ENCODE measurements at regions not wholly inside any gene's neighbourhood (a gene's known extent, or its start where the extent isn't known, plus 50 kb on each side); places are given as distances from the start of the nearest gene placed in this dataset.
A peak's percentile ranks its signal among the peaks of the same experiment; 100 is the strongest.

DNA sequence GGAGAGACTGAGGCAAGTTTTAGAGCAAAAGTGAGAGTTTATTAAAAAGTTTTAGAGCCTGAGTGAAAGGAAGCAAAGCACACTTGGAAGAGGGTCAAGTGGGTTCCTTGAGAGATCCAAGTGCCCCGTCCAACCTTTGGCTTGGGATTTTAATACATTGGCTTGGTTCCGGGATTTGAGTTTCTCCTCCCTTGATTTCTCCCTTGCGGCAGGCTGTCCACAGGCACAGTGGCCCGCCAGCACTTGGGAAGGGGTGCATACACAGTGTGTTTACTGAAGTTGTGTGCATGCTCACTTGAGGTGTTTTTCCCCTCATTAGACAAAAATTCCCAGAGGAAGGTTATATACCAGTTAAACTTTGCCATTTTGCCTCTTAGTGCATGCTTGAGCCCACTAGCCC, 333.5 kb downstream of the PCDH18 start:
- no peak for DNase-seq

DNA sequence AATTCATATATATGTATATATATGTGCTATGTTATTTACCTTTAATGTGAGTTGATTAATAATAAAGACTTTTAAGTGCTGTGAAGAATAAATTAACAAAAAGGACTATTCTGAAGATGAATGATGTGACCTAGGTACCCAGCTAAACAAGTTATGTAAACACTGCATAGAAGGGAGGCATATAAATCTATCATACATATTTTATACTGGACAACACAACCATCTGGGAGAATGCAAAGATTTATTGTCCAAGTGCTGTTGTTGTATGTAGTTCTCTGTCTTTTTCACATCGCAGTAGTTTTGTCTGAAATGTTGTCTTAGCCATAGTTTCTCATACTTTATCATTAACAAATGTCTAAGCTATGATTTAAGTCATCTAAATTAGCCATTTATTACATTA, 337.6 kb downstream of the PCDH18 start:
- no peak for DNase-seq

DNA sequence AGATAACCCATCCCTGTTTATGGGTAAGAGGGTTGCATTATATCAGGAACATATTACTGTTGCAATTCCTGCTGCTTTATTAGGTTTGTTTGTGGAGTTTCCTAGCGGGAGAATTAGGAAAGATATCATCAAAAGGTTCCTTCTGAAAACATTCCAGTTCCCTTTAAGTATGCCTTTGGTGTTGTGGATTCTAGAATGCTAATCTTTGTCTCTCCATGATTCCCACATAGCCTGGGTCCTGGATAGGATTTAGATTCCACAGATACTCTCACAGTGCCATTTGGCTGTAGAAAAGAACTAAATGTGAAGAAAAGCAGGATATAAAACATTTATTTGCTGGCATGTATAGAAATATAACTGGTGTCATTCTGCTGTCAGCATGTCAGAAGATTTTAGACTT, 338.7 kb downstream of the PCDH18 start:
- no peak for DNase-seq

GRCh38 chr4:137181293-137181899, 350.9 kb downstream of the PCDH18 start:
- no peak for DNase-seq

DNA sequence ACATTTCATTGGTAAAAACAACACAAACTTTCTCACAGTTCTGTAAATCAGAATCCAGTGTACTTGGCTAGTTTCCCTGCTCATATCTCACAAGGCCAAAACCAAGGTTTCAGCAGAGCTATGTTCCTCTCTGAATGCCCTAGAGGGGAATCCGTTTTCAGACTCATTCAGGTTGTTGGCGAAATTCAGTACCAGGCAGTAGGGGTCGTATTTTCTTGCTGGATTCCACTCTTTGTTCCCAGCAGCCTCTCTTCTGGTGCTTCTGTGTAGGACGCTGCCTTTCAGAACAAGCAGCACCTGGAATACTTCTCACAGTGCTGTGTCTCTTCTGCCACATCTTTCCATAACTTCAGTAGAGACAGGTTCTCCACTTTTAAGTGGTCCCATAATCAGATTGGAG, 351.9 kb downstream of the PCDH18 start:
- DNase-seq: no peak

DNA sequence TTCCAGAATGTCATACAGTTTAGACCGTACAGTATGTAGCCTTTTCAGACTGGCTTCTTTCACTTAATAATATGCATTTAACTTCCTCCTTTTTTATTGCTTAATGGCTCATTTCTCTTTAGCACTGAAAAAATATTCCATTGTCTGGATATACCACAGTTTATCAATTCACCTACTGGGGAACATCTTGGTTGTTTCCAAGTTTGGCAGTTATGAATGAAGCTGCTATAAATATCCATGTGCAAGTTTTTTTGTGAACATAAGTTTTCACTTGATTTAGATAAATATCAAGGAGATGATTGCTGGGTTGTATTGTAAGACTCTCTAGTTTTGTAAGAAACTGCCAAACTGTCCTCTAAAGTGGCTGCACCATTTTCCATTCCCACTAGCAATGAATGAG, 375.5 kb downstream of the PCDH18 start:
- DNase-seq: no peak

DNA sequence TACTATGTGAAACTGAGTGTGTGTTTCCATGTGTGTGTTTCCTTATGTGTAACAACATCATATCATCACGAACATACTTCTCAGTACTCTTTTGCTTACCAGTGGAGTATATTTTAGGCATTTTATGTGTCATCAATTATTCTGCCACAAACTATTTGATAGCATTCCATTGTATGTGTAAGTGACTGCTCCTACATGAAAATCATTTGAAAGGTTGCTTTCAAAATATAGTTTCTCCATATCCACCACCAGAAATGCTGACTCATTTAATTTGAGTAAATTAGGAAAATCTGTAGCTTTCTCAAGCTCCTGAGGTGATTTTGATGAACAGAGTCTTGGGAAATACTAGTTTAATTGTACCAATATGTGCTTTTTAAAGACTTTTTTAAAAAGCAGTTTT, 376.2 kb downstream of the PCDH18 start:
- no peak for DNase-seq

GRCh38 chr4:137131201-137131600, 401.1 kb downstream of the PCDH18 start:
- DNase-seq: no peak

- no peak for DNase-seq
Observed at GRCh38 chr4:137129845-137130244, 402.4 kb downstream of the PCDH18 start.

- no peak for DNase-seq
Observed at GRCh38 chr4:137129441-137129840, 402.9 kb downstream of the PCDH18 start.

- no peak for DNase-seq
Observed at GRCh38 chr4:137125011-137125410, 407.3 kb downstream of the PCDH18 start.

- DNase-seq: peak; percentile 23
Observed at GRCh38 chr4:137124278-137124932, 407.9 kb downstream of the PCDH18 start.

DNA sequence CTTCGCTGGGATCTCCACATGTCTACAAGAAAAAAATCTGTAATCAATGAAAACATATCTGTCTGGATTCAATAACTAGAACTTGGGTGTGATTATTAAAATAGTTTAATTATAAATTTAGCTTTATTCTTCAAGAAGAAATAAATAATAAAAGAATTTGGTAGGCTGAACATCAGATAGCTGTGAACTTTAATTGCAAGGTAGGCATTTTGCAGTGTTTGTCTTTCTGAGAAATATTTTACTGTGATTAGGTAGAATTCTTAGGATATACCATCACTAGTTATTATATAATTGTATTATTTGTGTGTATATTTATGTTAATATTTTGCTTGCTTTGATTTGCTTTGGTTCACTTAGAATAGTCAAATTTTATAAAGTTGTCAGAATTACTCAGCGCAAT, 409.4 kb downstream of the PCDH18 start:
- no peak for DNase-seq

DNA sequence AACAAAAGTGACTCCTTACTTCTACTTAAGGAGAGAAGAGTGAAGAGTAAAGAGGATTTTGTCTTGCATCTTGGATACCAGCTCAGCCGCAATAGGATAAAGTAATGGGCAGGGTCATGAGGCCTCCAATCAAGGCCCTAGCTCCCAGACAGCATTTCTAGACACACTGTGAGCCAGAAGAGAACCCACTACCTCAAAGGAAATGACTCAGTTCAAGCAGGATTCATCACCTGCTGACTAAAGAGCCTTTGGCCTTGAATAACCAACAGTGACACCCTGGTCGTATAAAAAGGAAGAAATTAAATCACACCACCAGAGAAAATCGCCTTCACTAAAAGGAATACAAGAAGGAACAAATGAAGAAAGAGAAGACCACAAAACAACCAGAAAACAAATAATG, 416.1 kb downstream of the PCDH18 start:
- DNase-seq: no peak

DNA sequence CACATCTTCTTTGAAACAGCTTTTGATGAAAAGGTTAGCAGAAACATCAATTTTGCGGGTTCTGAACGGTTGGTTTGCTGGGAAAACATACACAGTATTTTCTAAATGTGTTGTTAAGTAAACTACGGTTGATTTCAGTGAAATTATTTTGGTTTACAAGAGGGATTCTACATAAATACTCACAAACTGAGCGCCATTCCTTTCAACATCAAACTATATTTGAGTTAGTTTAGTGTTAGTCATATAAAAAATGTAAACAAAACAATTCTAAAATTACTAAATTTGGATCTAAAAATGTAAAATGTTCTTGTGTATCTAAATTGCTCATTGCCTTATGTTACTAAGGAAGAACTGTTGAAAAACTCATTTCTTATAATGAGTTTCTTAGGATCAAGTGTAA, 425.6 kb downstream of the PCDH18 start:
- no peak for DNase-seq

- DNase-seq: no peak
Observed at GRCh38 chr4:137106287-137106686, 426.0 kb downstream of the PCDH18 start.

DNA sequence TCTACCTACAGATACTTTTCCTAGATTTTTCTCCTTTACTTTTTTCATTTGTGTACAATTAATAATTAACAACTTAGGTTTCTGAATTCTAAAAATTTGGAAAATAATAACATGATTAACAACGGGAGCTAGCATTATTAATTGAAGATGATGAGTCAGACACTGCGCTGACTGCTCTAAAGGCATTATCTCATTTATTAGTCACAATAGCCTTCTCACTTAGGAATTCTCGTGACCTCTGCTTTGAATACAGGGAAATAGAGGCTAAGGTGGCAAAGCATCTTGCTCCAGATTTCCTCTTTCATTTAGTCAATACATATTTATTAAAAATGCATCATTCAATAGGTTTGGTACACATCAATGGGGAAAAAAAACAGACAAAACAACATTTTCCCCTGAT, 441.3 kb downstream of the PCDH18 start:
- no peak for DNase-seq

GRCh38 chr4:137083571-137084135, 448.6 kb downstream of the PCDH18 start:
- DNase-seq: no peak

DNA sequence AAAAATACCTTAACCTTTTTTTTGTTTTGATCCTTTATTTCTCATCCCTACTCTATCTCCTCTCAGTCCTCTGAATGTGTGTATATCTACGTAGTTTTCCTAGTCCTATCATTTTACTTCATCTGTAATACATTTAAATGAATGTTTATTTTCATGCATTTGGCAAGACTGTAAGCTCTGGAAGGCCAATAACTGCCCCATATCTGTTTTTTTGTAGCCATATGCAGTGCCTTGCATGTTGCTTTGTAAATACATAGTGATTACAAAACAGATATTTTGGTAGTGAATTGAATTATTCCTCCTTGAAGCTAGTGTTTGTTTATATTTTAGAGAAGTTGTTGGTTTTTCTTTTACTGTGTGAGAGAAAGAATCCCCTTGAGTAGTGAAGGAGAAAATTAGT, 450.2 kb downstream of the PCDH18 start:
- DNase-seq: no peak

DNA sequence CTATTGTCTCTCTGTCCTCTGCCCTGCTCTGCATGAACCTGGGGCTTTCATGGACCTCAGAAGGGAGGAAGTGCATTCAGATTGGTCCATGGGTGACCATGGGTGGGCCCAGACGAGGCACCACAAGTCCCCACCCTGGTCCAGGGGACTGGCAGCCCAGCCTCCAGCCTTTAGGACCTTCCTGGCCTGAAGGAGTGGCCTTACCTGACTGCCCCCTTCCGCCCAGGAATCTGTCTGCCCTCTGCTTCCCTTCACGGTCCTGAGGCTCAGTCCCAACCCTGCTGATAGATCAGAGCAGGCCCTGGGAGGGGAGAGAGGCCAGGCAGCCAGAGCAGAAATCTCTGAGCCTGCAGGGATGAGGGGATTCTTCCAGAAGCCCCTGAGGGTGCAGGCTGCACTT, 455.4 kb downstream of the PCDH18 start:
- DNase-seq: no peak

- no peak for DNase-seq
Observed at GRCh38 chr4:137075586-137075985, 456.7 kb downstream of the PCDH18 start.

DNA sequence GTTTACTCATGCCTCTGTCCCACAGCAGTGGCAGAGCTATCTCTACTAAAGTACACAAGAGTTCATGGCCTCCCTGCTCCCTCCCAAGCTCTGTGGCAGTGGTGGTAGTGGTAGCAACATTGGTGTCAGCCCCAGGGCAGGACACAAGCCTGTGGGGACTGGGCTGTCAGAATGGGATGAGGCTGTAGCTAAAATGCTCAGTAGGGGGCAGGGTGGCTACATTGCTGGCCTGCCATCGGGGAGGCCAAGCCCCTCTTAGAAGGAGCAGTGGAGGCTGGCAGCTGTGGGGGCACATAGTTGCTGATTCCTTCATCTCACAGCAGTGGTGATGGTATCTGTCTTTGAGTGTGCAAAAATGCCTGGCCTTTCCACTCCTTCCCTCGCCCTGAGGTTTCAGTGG, 461.7 kb downstream of the PCDH18 start:
- DNase-seq: no peak

DNA sequence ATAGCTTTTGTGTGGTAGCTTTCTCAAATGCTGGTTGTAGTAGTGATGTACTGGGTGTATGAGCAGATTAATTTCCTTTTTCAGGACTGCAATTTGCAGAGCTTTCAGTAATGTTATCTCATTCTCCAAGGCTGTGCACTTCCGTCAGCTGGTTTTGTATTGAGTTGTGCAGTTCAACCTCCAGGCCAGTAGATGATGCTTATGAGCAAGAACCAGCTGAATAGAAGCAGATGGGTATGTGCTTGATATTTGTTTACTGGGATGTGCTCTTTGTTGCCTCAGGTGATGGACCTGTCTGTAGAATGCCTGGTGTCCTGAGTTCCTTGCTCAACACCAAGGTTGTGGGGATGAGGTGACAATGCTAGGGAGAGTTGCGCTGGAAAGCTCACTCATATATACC, 462.8 kb downstream of the PCDH18 start:
- DNase-seq: no peak

DNA sequence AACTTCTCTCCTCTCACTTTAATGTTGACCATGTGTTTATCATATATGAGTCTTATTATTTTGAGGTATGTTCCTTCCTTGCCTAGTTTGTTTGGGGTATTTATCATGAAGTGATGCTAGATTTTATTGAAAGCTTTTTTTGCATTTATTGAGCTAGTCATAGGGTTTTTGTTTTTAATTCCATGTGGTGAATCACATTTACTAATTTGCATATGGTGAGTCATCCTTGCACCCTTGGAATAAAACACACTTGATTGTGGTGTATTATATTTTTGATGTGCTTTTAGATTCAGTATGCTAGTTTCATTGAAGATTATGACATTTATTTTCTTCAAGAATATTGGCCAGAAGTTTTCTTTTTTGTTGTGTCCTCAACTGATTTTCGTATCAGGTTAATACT, 464.6 kb downstream of the PCDH18 start:
- no peak for DNase-seq

GRCh38 chr4:137065311-137065710, 467.0 kb downstream of the PCDH18 start:
- DNase-seq: no peak

All from NCI-H524 treated with DMSO at 0.1 percent for 48 hours (cell line).